SK-N-SH (cell line): ENCODE measurements at regions not wholly inside any gene's neighbourhood (a gene's known extent, or its start where the extent isn't known, plus 50 kb on each side); places are given as distances from the start of the nearest gene placed in this dataset.

Experiments used
- CTCF ChIA-PET: fragments of 300-600, 350-600 bp; formaldehyde crosslinking; extraction: SDS; loops from one replicate; lab custom pipeline; 2021; lab: Yijun Ruan, JAX
- POLR2A ChIA-PET: fragments of 350-600 bp; sonication (Branson Sonifier 250); formaldehyde crosslinking; extraction: SDS; loops from one replicate; lab custom pipeline; 2020; ENCODE audit warnings: antibody characterized with exemption, inconsistent platforms; lab: Yijun Ruan, JAX
- DNase-seq: peaks from one replicate; pipeline ENCODE4 v3.0.0; 2012
- H2AFZ ChIP-seq: fragments of 200-600 bp; sonication (generic); 2 replicates; pipeline ENCODE4 v1.8.1; 2016; ENCODE audit warnings: antibody characterized with exemption, mild to moderate bottlenecking, low read depth
- H3F3A ChIP-seq: fragments of 200-600 bp; sonication (generic); replicated peaks from 2 replicates; pipeline ENCODE3; 2016; ENCODE audit warnings: antibody characterized with exemption, mild to moderate bottlenecking; ENCODE audit not compliant: insufficient read depth
- H3K27ac ChIP-seq, 2 experiments: fragments of 200-500 bp in 1 of 2; fragments of 200-600 bp in 1 of 2; sonication (Bioruptor generic) in 1 of 2; sonication (generic), shearing (Covaris generic) in 1 of 2; 2 replicates each; pipeline versions ENCODE4 v1.5.1 to v1.6.1; 2014 to 2016; ENCODE audit warnings: low read depth in 2 of 2, inconsistent platforms in 1 of 2, low read length in 1 of 2, mild to moderate bottlenecking in 1 of 2, mixed read lengths in 1 of 2
- H3K27me3 ChIP-seq: fragments of 200-600 bp; sonication (generic), shearing (Covaris generic); 2 replicates; pipeline ENCODE4 v1.6.1; 2016; ENCODE audit warnings: mixed run types; ENCODE audit not compliant: insufficient read depth
- H3K36me3 ChIP-seq, 2 experiments: fragments of 200-500 bp in 1 of 2; fragments of 200-600 bp in 1 of 2; sonication (Bioruptor generic) in 1 of 2; sonication (generic) in 1 of 2; replicated peaks in 1 of 2; 2 replicates each; pipeline versions ENCODE3 to v1.5.1; 2014 to 2016; ENCODE audit warnings: low read length in 1 of 2, mild to moderate bottlenecking in 1 of 2; ENCODE audit not compliant: insufficient read depth in 2 of 2, control insufficient read depth in 1 of 2
- H3K4me1 ChIP-seq, 2 experiments: fragments of 200-500 bp in 1 of 2; fragments of 200-600 bp in 1 of 2; sonication (Bioruptor generic) in 1 of 2; sonication (generic), shearing (Covaris generic) in 1 of 2; 2 replicates each; pipeline versions ENCODE4 v1.5.1 to v1.6.1; 2014 to 2016; ENCODE audit warnings: low read depth in 1 of 2, low read length in 1 of 2, mixed run types in 1 of 2; ENCODE audit not compliant: insufficient read depth in 2 of 2, control insufficient read depth in 1 of 2
- H3K4me2 ChIP-seq: fragments of 200-600 bp; sonication (generic), shearing (Covaris generic); 2 replicates; pipeline ENCODE4 v1.6.1; 2017; ENCODE audit warnings: mixed run types
- H3K4me3 ChIP-seq, 2 experiments: fragments of 200-500 bp in 1 of 2; fragments of 200-600 bp in 1 of 2; sonication (Bioruptor generic) in 1 of 2; sonication (generic), shearing (Covaris generic) in 1 of 2; 2 replicates each; pipeline versions ENCODE4 v1.5.1 to v1.8.1; 2014 to 2016; ENCODE audit warnings: low read depth in 2 of 2, inconsistent platforms in 1 of 2, low read length in 1 of 2, mild to moderate bottlenecking in 1 of 2, mixed read lengths in 1 of 2, moderate library complexity in 1 of 2
- H3K79me2 ChIP-seq: fragments of 200-600 bp; sonication (generic); 2 replicates; pipeline ENCODE4 v1.8.1; 2017; ENCODE audit warnings: mild to moderate bottlenecking; ENCODE audit not compliant: insufficient read depth
- H3K9ac ChIP-seq: fragments of 200-600 bp; sonication (generic); 2 replicates; pipeline ENCODE4 v1.6.1; 2017; ENCODE audit warnings: mixed run types
- H3K9me2 ChIP-seq: fragments of 200-600 bp; sonication (generic); 2 replicates; pipeline ENCODE4 v1.6.1; 2017; ENCODE audit warnings: mixed run types
- H3K9me3 ChIP-seq: fragments of 200-600 bp; sonication (generic); 2 replicates; pipeline ENCODE4 v1.6.1; 2017; ENCODE audit warnings: mixed run types, mild to moderate bottlenecking, moderate library complexity
- H4K20me1 ChIP-seq: fragments of 200-600 bp; sonication (generic); 2 replicates; pipeline ENCODE4 v1.6.1; 2017; ENCODE audit warnings: mild to moderate bottlenecking, mixed run types; ENCODE audit not compliant: insufficient read depth
- CHD2 ChIP-seq: fragments of 150-350 bp; IDR thresholded peaks from 2 replicates; pipeline ENCODE4 v1.6.1; 2018; ENCODE audit warnings: low read length; ENCODE audit not compliant: partially characterized antibody
- ELF1 ChIP-seq: IDR thresholded peaks from 2 replicates; pipeline ENCODE4 v1.4.0; 2012
- EZH2phosphoT487 ChIP-seq: fragments of 200-600 bp; sonication (generic); IDR thresholded peaks from 2 replicates; pipeline ENCODE4 v1.6.1; 2017; ENCODE audit warnings: low read depth, mixed run types, mild to moderate bottlenecking, antibody characterized with exemption, moderate library complexity, borderline replicate concordance
- FOXJ3 ChIP-seq: sonication (generic); formaldehyde crosslinking; IDR thresholded peaks from 2 replicates; pipeline ENCODE4 v1.5.1; 2020; ENCODE audit warnings: mild to moderate bottlenecking, missing genetic modification reagents
- FOXM1 ChIP-seq: IDR thresholded peaks from 2 replicates; pipeline ENCODE4 v1.4.0; 2012; ENCODE audit warnings: low read depth, mild to moderate bottlenecking
- GABPA ChIP-seq: IDR thresholded peaks from 2 replicates; pipeline ENCODE4 v1.4.0; 2012; ENCODE audit warnings: low read depth, mild to moderate bottlenecking
- GATA2 ChIP-seq: sonication (generic); formaldehyde crosslinking; IDR thresholded peaks from 2 replicates; pipeline ENCODE4 v1.5.0; 2020; ENCODE audit warnings: mild to moderate bottlenecking, missing genetic modification reagents
- MXI1 ChIP-seq: IDR thresholded peaks from 2 replicates; pipeline ENCODE4 v1.6.1; 2012; ENCODE audit warnings: mild to moderate bottlenecking, low read depth, low read length, improper control_type of control experiment
- NFIC ChIP-seq: IDR thresholded peaks from 2 replicates; pipeline ENCODE4 v1.4.0; 2012; ENCODE audit warnings: borderline replicate concordance
- NRF1 ChIP-seq: IDR thresholded peaks from 2 replicates; pipeline ENCODE4 v1.6.1; 2012; ENCODE audit warnings: low read depth, mild to moderate bottlenecking, low read length
- RFX5 ChIP-seq: IDR thresholded peaks from 2 replicates; pipeline ENCODE4 v1.6.1; 2012; ENCODE audit warnings: mild to moderate bottlenecking, improper control_type of control experiment, low read length
- RXRA ChIP-seq: IDR thresholded peaks from 2 replicates; pipeline ENCODE4 v1.4.0; 2012; ENCODE audit warnings: low read depth, mild to moderate bottlenecking, borderline replicate concordance
- SIN3A ChIP-seq: IDR thresholded peaks from 2 replicates; pipeline ENCODE4 v1.6.1; 2012; ENCODE audit warnings: low read depth, mild to moderate bottlenecking, low read length, moderate library complexity, borderline replicate concordance
- SMC3 ChIP-seq: IDR thresholded peaks from 2 replicates; pipeline ENCODE4 v1.6.1; 2012; ENCODE audit warnings: low read depth, low read length, improper control_type of control experiment
- TCF12 ChIP-seq: IDR thresholded peaks from 2 replicates; pipeline ENCODE4 v1.4.0; 2012
- TEAD4 ChIP-seq: IDR thresholded peaks from 2 replicates; pipeline ENCODE4 v1.4.0; 2012; ENCODE audit warnings: mild to moderate bottlenecking, borderline replicate concordance; ENCODE audit not compliant: insufficient read depth
- YY1 ChIP-seq: IDR thresholded peaks from 2 replicates; pipeline ENCODE4 v1.4.0; 2012; ENCODE audit warnings: low read depth, mild to moderate bottlenecking
- WGBS: methylation state at CpG from one replicate; pipeline ENCODE4 v1.1.6; 2017; ENCODE audit warnings: low lambda C conversion rate; 5-methylcytosine and 5-hydroxymethylcytosine counted together
- TF ChIP-seq, protein P1 (sequence below): IDR thresholded peaks from 2 replicates; pipeline ENCODE4; 2012
- TF ChIP-seq, protein P2 (sequence below): IDR thresholded peaks from 2 replicates; pipeline ENCODE4 v1.4.0; 2012; ENCODE audit warnings: low read depth, borderline replicate concordance
- TF ChIP-seq, protein P3 (sequence below): IDR thresholded peaks from 2 replicates; pipeline ENCODE4 v1.6.1; 2012; ENCODE audit warnings: mild to moderate bottlenecking, low read depth, low read length, moderate library complexity
- TF ChIP-seq, protein P4 (sequence below): fragments of 150-350 bp; IDR thresholded peaks from 2 replicates; pipeline ENCODE4 v1.6.1; 2016; ENCODE audit warnings: mild to moderate bottlenecking, low read depth, low read length
- TF ChIP-seq, protein P5 (sequence below): fragments of 200-600 bp; sonication (generic); IDR thresholded peaks from 2 replicates; pipeline ENCODE4 v1.6.1; 2017; ENCODE audit warnings: antibody characterized with exemption, mild to moderate bottlenecking, moderate library complexity

DNA sequence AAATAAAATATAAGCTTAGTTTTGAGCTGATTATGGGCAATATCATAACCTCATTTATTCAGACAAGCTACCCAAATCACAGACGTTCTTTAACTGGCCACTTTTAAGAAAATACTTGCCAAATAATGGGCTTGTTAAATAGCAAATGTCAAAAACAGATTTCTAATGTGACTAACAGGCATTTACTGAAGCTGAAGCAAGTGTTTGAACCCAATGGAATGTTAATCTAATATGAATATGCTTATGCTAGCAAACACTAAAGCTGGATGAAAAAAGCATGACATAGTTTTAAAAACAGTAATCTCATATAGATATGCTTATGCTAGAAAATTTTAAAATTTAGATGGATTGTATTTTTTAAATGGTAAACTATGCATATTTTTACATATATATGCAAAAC is 411.6 kb upstream of the PTGER4 start:
- no peaks in the 10 kb centered on the region for H3K36me3 ChIP-seq
- no peaks in the 10 kb centered on the region for H3K9me3 ChIP-seq
- no peak for DNase-seq
- ChIA-PET CTCF (no interaction called here), POLR2A (no interaction called here)
- no peaks in the 10 kb centered on the region for H4K20me1 ChIP-seq
- H3K4me3 ChIP-seq = no peak overlapping the region
- 0 out of 2 replicates have a peak, but pooled peaks cover 6% of the 10 kb centered on the region for H3K27me3 ChIP-seq
- no peaks in the 10 kb centered on the region for H3K79me2 ChIP-seq
- no peak overlapping the region for H2AFZ ChIP-seq
- no peaks in the 10 kb centered on the region for H3F3A ChIP-seq
- TF ChIP-seq ELF1 = no peak
- TF ChIP-seq, protein P1, sequence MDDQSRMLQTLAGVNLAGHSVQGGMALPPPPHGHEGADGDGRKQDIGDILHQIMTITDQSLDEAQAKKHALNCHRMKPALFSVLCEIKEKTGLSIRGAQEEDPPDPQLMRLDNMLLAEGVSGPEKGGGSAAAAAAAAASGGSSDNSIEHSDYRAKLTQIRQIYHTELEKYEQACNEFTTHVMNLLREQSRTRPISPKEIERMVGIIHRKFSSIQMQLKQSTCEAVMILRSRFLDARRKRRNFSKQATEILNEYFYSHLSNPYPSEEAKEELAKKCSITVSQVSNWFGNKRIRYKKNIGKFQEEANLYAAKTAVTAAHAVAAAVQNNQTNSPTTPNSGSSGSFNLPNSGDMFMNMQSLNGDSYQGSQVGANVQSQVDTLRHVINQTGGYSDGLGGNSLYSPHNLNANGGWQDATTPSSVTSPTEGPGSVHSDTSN = no peak
- no peak for TF ChIP-seq GABPA
- TF ChIP-seq GATA2 (CRISPR knock-in tag) = no peak
- no peak for TF ChIP-seq FOXJ3
- TF ChIP-seq MXI1 = no peak
- no peak for TF ChIP-seq NRF1
- TF ChIP-seq TEAD4 = no peak
- no peak for TF ChIP-seq RXRA
- TF ChIP-seq TCF12 = no peak
- no peak for TF ChIP-seq NFIC
- TF ChIP-seq SMC3 = no peak
- no peak for TF ChIP-seq YY1
- TF ChIP-seq, protein P2, sequence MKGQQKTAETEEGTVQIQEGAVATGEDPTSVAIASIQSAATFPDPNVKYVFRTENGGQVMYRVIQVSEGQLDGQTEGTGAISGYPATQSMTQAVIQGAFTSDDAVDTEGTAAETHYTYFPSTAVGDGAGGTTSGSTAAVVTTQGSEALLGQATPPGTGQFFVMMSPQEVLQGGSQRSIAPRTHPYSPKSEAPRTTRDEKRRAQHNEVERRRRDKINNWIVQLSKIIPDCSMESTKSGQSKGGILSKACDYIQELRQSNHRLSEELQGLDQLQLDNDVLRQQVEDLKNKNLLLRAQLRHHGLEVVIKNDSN = no peak
- TF ChIP-seq FOXM1 = no peak
- H3K4me1 ChIP-seq = no peaks in the 10 kb centered on the region
- H3K9ac ChIP-seq = no peak overlapping the region
- no peak overlapping the region for H3K4me2 ChIP-seq
- 0% methylated on average over 1 of the region's 1 CpG for WGBS
- no peaks in the 10 kb centered on the region for H3K9me2 ChIP-seq
- H3K27ac ChIP-seq = no peak overlapping the region

DNA sequence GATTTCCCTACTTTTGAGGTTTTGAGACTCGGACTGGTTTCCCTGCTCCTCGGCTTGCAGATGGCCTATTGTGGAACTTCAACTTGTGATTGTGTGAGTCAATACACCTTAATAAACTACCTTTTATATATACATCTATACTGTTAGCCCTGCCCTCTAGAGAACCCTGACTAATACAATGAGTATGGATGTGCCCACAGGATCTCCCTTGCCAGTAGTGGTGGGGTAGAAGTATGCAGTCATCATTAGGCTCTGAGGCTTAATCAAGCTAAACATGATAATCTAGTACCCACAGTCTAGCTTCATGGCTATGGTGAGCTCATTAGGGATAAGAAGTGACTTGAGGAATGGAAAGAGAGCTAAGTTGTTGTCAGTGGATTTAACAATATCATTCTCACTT is 412.8 kb upstream of the PTGER4 start:
- no peak for DNase-seq
- no peaks in the 10 kb centered on the region for H3K9me2 ChIP-seq
- CTCF ChIA-PET = interaction anchor here (0.6 kb wide), 1 partner anchor 27 kb away, joined by 3 read pairs; no protein-coding TSS in a partner anchor
- H3K27me3 ChIP-seq = 0 out of 2 replicates have a peak, but pooled peaks cover 6% of the 10 kb centered on the region
- no peaks in the 10 kb centered on the region for H3K4me1 ChIP-seq
- H3K4me3 ChIP-seq = no peak overlapping the region
- H3K9me3 ChIP-seq = no peaks in the 10 kb centered on the region
- no peaks in the 10 kb centered on the region for H3K36me3 ChIP-seq
- no peaks in the 10 kb centered on the region for H3F3A ChIP-seq
- POLR2A ChIA-PET = no interaction called here
- H3K27ac ChIP-seq = no peak overlapping the region
- H2AFZ ChIP-seq = no peak overlapping the region
- WGBS = 8% methylated on average over 2 of the region's 2 CpGs
- no peaks in the 10 kb centered on the region for H3K79me2 ChIP-seq
- no peaks in the 10 kb centered on the region for H4K20me1 ChIP-seq
- H3K4me2 ChIP-seq = no peak overlapping the region
- H3K9ac ChIP-seq = no peak overlapping the region
- TF ChIP-seq ELF1 (no peak), NRF1 (no peak), EZH2phosphoT487 (no peak), SMC3 (no peak), CHD2 (no peak), SIN3A (no peak), RFX5 (no peak), NFIC (no peak)
- TF ChIP-seq, protein P3, sequence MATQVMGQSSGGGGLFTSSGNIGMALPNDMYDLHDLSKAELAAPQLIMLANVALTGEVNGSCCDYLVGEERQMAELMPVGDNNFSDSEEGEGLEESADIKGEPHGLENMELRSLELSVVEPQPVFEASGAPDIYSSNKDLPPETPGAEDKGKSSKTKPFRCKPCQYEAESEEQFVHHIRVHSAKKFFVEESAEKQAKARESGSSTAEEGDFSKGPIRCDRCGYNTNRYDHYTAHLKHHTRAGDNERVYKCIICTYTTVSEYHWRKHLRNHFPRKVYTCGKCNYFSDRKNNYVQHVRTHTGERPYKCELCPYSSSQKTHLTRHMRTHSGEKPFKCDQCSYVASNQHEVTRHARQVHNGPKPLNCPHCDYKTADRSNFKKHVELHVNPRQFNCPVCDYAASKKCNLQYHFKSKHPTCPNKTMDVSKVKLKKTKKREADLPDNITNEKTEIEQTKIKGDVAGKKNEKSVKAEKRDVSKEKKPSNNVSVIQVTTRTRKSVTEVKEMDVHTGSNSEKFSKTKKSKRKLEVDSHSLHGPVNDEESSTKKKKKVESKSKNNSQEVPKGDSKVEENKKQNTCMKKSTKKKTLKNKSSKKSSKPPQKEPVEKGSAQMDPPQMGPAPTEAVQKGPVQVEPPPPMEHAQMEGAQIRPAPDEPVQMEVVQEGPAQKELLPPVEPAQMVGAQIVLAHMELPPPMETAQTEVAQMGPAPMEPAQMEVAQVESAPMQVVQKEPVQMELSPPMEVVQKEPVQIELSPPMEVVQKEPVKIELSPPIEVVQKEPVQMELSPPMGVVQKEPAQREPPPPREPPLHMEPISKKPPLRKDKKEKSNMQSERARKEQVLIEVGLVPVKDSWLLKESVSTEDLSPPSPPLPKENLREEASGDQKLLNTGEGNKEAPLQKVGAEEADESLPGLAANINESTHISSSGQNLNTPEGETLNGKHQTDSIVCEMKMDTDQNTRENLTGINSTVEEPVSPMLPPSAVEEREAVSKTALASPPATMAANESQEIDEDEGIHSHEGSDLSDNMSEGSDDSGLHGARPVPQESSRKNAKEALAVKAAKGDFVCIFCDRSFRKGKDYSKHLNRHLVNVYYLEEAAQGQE = no peak
- TF ChIP-seq, protein P4, sequence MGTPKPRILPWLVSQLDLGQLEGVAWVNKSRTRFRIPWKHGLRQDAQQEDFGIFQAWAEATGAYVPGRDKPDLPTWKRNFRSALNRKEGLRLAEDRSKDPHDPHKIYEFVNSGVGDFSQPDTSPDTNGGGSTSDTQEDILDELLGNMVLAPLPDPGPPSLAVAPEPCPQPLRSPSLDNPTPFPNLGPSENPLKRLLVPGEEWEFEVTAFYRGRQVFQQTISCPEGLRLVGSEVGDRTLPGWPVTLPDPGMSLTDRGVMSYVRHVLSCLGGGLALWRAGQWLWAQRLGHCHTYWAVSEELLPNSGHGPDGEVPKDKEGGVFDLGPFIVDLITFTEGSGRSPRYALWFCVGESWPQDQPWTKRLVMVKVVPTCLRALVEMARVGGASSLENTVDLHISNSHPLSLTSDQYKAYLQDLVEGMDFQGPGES = no peak
- TF ChIP-seq, protein P5, sequence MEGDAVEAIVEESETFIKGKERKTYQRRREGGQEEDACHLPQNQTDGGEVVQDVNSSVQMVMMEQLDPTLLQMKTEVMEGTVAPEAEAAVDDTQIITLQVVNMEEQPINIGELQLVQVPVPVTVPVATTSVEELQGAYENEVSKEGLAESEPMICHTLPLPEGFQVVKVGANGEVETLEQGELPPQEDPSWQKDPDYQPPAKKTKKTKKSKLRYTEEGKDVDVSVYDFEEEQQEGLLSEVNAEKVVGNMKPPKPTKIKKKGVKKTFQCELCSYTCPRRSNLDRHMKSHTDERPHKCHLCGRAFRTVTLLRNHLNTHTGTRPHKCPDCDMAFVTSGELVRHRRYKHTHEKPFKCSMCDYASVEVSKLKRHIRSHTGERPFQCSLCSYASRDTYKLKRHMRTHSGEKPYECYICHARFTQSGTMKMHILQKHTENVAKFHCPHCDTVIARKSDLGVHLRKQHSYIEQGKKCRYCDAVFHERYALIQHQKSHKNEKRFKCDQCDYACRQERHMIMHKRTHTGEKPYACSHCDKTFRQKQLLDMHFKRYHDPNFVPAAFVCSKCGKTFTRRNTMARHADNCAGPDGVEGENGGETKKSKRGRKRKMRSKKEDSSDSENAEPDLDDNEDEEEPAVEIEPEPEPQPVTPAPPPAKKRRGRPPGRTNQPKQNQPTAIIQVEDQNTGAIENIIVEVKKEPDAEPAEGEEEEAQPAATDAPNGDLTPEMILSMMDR = no peak
